Fibroblast of lung (primary cell): ENCODE measurements at regions not wholly inside any gene's neighbourhood (a gene's known extent, or its start where the extent isn't known, plus 50 kb on each side); places are given as distances from the start of the nearest gene placed in this dataset.

Experiments
- CTCF ChIP-seq, 2 donors: IDR thresholded peaks in 1 of 2; conservative IDR thresholded peaks in 1 of 2; 1 replicate in 1 of 2; 2 replicates in 1 of 2; pipeline ENCODE4 v1.5.1; 2011 to 2012; ENCODE audit warnings: low read length in 2 of 2, control low read depth in 1 of 2, inconsistent platforms in 1 of 2, low read depth in 1 of 2, mild to moderate bottlenecking in 1 of 2
- EZH2 ChIP-seq: IDR thresholded peaks from 2 replicates; pipeline ENCODE4 v1.5.1; 2012; ENCODE audit warnings: low read length, control low read depth, mild to moderate bottlenecking; ENCODE audit errors: missing control alignments

GRCh38 chr14:23704890-23705289 is 68.7 kb downstream of the DHRS2 start:
- TF ChIP-seq CTCF (conservative IDR thresholded peaks at IDR 0.05 in 1 of 2, IDR thresholded peaks at IDR 0.05 in 1 of 2; ENCODE audit: low read depth in 1 of 2, low read length in 2 of 2) (no peak), EZH2 (no peak)
